ENCODE measurements at regions not wholly inside any gene's neighbourhood (a gene's known extent, or its start where the extent isn't known, plus 50 kb on each side); places are given as distances from the start of the nearest gene placed in this dataset.
A peak's percentile ranks its signal among the peaks of the same experiment; 100 is the strongest.

DNA sequence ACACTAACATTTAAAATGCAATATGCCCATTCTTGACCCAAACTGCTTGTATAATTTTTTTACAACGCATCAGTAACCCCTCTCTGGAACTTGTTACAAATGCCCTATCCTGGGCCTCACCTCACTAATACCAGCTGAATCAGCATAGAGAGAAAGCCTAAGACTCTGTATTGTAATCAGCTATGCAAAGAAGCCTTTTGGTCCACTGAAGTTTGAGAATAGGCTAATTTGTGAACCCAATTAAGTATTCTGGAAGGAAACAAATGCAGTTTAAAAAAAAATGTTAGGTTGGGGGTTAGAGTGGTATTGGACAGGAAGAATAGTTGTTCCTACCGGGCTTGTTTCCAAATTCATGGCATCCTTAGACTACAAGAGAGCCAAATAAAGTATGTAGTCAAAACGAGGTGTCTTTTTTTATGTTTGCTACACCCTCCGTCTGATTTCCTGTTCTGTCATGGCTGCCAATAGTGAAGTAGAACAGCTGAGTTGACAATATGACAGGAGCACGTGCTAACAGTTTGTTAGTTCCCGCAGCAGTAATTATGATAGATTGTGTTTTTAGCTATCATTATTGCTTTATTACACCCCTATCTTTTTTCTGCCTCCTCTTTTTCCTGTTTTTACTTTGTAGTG, 1048.7 kb upstream of the NUDT12 start:
- H3K36me3 ChIP-seq (ENCODE audit: insufficient read depth, low read length): no peaks in the 10 kb centered on the region

DNA sequence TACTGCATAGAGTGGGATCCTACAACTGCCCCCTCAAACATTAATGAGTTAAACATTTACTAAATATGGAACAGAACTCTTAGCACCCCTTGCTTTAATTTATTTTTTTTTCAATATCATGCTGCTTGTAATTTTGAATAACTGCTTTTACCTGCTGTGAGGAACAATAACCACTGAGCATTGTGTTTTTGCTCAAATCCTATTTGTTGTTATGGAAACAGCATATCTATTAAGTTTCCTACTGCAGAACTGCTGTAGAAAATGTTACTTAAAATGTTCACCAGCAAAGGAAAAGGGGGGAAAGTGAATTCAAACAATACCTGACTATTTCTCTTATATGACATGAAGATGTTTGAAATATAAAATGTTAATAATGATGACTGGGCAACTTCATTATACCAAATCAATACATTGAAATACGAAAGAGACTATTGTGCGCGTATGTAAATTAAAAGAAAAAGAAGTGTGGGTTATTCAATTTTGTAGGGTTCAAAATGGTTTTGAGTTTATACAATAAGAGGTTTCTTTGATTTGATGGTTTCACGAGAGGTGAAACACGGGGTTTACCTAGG, 1043.8 kb upstream of the NUDT12 start:
- Histone ChIP-seq H3K4me3 (ENCODE audit: low read depth, low read length) (no peak overlapping the region), H3K27ac (ENCODE audit: low read depth, low read length) (no peak overlapping the region), H3K79me2 (ENCODE audit: control insufficient read depth, insufficient read depth, low read length, unreplicated experiment) (no peaks in the 10 kb centered on the region), H2AFZ (ENCODE audit: low read length, unreplicated experiment) (no peak overlapping the region), H3K36me3 (ENCODE audit: insufficient read depth, low read length) (no peaks in the 10 kb centered on the region), H3K4me1 (ENCODE audit: control insufficient read depth, insufficient read depth, low read length, unreplicated experiment) (no peaks in the 10 kb centered on the region), H3K27me3 (ENCODE audit: insufficient read depth, low read length) (no peaks in the 10 kb centered on the region)

More for the DNA sequence above, 1048.7 kb upstream of the NUDT12 start:
- Histone ChIP-seq H3K27me3 (ENCODE audit: insufficient read depth, low read length) (no peaks in the 10 kb centered on the region), H3K4me3 (ENCODE audit: low read depth, low read length) (no peak overlapping the region), H3K79me2 (ENCODE audit: control insufficient read depth, insufficient read depth, low read length, unreplicated experiment) (no peaks in the 10 kb centered on the region), H2AFZ (ENCODE audit: low read length, unreplicated experiment) (peak overlapping the region; percentile 36), H3K4me1 (ENCODE audit: control insufficient read depth, insufficient read depth, low read length, unreplicated experiment) (no peaks in the 10 kb centered on the region), H3K27ac (ENCODE audit: low read depth, low read length) (no peak overlapping the region)

- Histone ChIP-seq H3K27ac (ENCODE audit: low read depth, low read length) (no peak overlapping the region), H2AFZ (ENCODE audit: low read length, unreplicated experiment) (no peak overlapping the region), H3K4me1 (ENCODE audit: control insufficient read depth, insufficient read depth, low read length, unreplicated experiment) (no peaks in the 10 kb centered on the region)
These were observed 1037.1 kb upstream of the NUDT12 start for GRCh38 chr5:104599726-104600125.

DNA sequence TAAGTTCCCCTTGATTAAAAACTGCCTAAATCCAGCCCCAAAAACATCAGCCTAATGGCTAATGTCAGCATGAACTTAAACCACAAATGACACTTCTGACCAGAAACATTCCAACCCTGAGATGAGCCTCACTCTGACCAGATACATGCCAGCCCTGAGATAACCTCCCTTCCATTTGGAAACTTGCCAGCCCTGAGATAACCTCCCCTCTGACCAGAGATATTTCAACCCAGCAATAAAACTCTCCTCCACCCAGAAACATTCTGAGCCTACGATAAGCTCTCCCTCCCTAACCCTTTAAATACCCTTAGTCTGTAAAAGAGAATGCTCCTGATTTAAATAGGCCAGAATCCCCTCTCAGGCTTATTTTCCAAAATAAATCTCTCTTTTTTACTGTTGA, 1035.7 kb upstream of the NUDT12 start:
- Histone ChIP-seq H3K4me1 (ENCODE audit: control insufficient read depth, insufficient read depth, low read length, unreplicated experiment) (no peaks in the 10 kb centered on the region), H3K4me3 (ENCODE audit: low read depth, low read length) (no peak overlapping the region), H2AFZ (ENCODE audit: low read length, unreplicated experiment) (no peak overlapping the region), H3K79me2 (ENCODE audit: control insufficient read depth, insufficient read depth, low read length, unreplicated experiment) (no peaks in the 10 kb centered on the region), H3K36me3 (ENCODE audit: insufficient read depth, low read length) (no peaks in the 10 kb centered on the region), H3K27ac (ENCODE audit: low read depth, low read length) (no peak overlapping the region), H3K27me3 (ENCODE audit: insufficient read depth, low read length) (peaks cover 3% of the 10 kb centered on the region; the same call in 1 of the 2 replicates)

More at GRCh38 chr5:104599726-104600125, 1037.1 kb upstream of the NUDT12 start:
- Histone ChIP-seq H3K36me3 (ENCODE audit: insufficient read depth, low read length) (no peaks in the 10 kb centered on the region), H3K4me3 (ENCODE audit: low read depth, low read length) (no peak overlapping the region), H3K27me3 (ENCODE audit: insufficient read depth, low read length) (no peaks in the 10 kb centered on the region), H3K79me2 (ENCODE audit: control insufficient read depth, insufficient read depth, low read length, unreplicated experiment) (no peaks in the 10 kb centered on the region)

DNA sequence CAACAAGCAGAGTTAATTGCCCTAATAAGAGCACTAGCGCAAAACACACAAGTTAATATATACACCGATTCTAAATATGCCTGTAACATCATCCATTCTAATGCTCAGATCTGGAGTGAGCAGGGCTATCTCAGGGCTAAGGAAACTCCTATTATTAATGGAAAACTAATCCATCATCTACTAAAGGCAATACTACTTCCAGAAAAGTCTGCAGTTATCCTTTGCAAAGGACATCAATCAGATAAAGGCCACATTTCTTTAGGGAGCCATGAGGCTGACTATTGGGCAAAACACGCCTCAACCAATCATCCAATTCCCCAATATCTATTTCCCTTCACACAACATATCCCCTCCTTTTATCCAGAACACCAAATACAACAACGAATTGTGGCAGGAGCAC, 1032.3 kb upstream of the NUDT12 start:
- no peak overlapping the region for H3K4me3 ChIP-seq (ENCODE audit: low read depth, low read length)
- H3K27ac ChIP-seq (ENCODE audit: low read depth, low read length): no peak overlapping the region
- H3K27me3 ChIP-seq (ENCODE audit: insufficient read depth, low read length): peaks cover 6% of the 10 kb centered on the region; the same call in 1 of the 2 replicates
- no peaks in the 10 kb centered on the region for H3K79me2 ChIP-seq (ENCODE audit: control insufficient read depth, insufficient read depth, low read length, unreplicated experiment)
- H3K36me3 ChIP-seq (ENCODE audit: insufficient read depth, low read length): no peaks in the 10 kb centered on the region
- no peak overlapping the region for H2AFZ ChIP-seq (ENCODE audit: low read length, unreplicated experiment)
- no peaks in the 10 kb centered on the region for H3K4me1 ChIP-seq (ENCODE audit: control insufficient read depth, insufficient read depth, low read length, unreplicated experiment)

GRCh38 chr5:104576677-104577076, 1014.1 kb upstream of the NUDT12 start:
- H3K4me1 ChIP-seq (ENCODE audit: control insufficient read depth, insufficient read depth, low read length, unreplicated experiment): no peaks in the 10 kb centered on the region
- H3K79me2 ChIP-seq (ENCODE audit: control insufficient read depth, insufficient read depth, low read length, unreplicated experiment): no peaks in the 10 kb centered on the region
- H3K27ac ChIP-seq (ENCODE audit: low read depth, low read length): no peak overlapping the region
- no peaks in the 10 kb centered on the region for H3K36me3 ChIP-seq (ENCODE audit: insufficient read depth, low read length)
- H3K4me3 ChIP-seq (ENCODE audit: low read depth, low read length): no peak overlapping the region
- H2AFZ ChIP-seq (ENCODE audit: low read length, unreplicated experiment): no peak overlapping the region
- no peaks in the 10 kb centered on the region for H3K27me3 ChIP-seq (ENCODE audit: insufficient read depth, low read length)

- Histone ChIP-seq H3K79me2 (ENCODE audit: control insufficient read depth, insufficient read depth, low read length, unreplicated experiment) (no peaks in the 10 kb centered on the region), H2AFZ (ENCODE audit: low read length, unreplicated experiment) (no peak overlapping the region), H3K27me3 (ENCODE audit: insufficient read depth, low read length) (no peaks in the 10 kb centered on the region), H3K36me3 (ENCODE audit: insufficient read depth, low read length) (no peaks in the 10 kb centered on the region), H3K4me3 (ENCODE audit: low read depth, low read length) (no peak overlapping the region), H3K27ac (ENCODE audit: low read depth, low read length) (no peak overlapping the region), H3K4me1 (ENCODE audit: control insufficient read depth, insufficient read depth, low read length, unreplicated experiment) (no peaks in the 10 kb centered on the region)
These were observed 1011.5 kb upstream of the NUDT12 start for GRCh38 chr5:104573949-104574709.

DNA sequence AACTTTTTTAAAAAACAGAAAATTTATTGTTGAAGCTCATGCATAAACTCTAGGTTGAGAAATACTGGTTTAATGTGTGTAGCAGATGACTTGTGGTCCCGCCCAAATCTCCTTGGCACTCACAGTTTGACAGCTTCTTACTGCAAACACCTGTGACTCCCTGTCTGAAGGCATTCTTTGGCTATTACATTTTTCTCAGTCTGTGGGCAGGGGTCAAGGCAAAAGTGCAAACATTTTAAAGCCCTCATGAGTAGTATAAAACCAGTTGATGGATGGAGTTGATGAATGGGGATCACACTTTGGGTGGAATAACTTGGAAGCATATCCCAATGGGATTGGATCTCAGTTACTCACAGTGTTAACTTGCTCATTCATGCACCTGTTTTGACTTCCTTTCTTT, 1007.0 kb upstream of the NUDT12 start:
- Histone ChIP-seq H3K27me3 (ENCODE audit: insufficient read depth, low read length) (no peaks in the 10 kb centered on the region), H3K79me2 (ENCODE audit: control insufficient read depth, insufficient read depth, low read length, unreplicated experiment) (no peaks in the 10 kb centered on the region), H3K27ac (ENCODE audit: low read depth, low read length) (no peak overlapping the region), H3K4me1 (ENCODE audit: control insufficient read depth, insufficient read depth, low read length, unreplicated experiment) (no peaks in the 10 kb centered on the region), H3K36me3 (ENCODE audit: insufficient read depth, low read length) (no peaks in the 10 kb centered on the region), H2AFZ (ENCODE audit: low read length, unreplicated experiment) (no peak overlapping the region), H3K4me3 (ENCODE audit: low read depth, low read length) (no peak overlapping the region)

DNA sequence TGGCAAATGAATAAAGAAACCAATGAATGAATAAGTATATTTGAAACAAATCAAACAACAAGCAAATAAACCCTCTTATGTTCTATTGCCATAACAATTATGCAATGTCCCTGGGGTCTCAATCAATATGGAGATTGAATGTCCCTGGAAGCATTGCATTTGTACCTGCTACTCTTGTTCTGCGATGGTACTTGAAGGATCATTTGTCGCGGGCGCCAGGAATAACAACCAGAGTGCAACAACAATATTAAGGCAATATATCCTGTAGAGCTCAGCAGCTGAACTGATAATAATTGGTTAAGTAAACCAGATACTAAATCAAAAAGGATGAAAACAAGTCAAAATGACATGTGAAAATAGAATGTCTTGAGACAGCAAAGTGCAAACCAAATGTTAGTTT, 1001.9 kb upstream of the NUDT12 start:
- H2AFZ ChIP-seq (ENCODE audit: low read length, unreplicated experiment): no peak overlapping the region
- no peaks in the 10 kb centered on the region for H3K36me3 ChIP-seq (ENCODE audit: insufficient read depth, low read length)
- no peak overlapping the region for H3K27ac ChIP-seq (ENCODE audit: low read depth, low read length)
- H3K4me3 ChIP-seq (ENCODE audit: low read depth, low read length): no peak overlapping the region
- no peaks in the 10 kb centered on the region for H3K79me2 ChIP-seq (ENCODE audit: control insufficient read depth, insufficient read depth, low read length, unreplicated experiment)
- no peaks in the 10 kb centered on the region for H3K27me3 ChIP-seq (ENCODE audit: insufficient read depth, low read length)
- H3K4me1 ChIP-seq (ENCODE audit: control insufficient read depth, insufficient read depth, low read length, unreplicated experiment): no peaks in the 10 kb centered on the region

- Histone ChIP-seq H2AFZ (ENCODE audit: low read length, unreplicated experiment) (no peak overlapping the region), H3K36me3 (ENCODE audit: insufficient read depth, low read length) (no peaks in the 10 kb centered on the region), H3K4me1 (ENCODE audit: control insufficient read depth, insufficient read depth, low read length, unreplicated experiment) (no peaks in the 10 kb centered on the region), H3K79me2 (ENCODE audit: control insufficient read depth, insufficient read depth, low read length, unreplicated experiment) (no peaks in the 10 kb centered on the region), H3K27me3 (ENCODE audit: insufficient read depth, low read length) (no peaks in the 10 kb centered on the region), H3K4me3 (ENCODE audit: low read depth, low read length) (no peak overlapping the region), H3K27ac (ENCODE audit: low read depth, low read length) (no peak overlapping the region)
These were observed 994.4 kb upstream of the NUDT12 start for GRCh38 chr5:104556957-104557356.

DNA sequence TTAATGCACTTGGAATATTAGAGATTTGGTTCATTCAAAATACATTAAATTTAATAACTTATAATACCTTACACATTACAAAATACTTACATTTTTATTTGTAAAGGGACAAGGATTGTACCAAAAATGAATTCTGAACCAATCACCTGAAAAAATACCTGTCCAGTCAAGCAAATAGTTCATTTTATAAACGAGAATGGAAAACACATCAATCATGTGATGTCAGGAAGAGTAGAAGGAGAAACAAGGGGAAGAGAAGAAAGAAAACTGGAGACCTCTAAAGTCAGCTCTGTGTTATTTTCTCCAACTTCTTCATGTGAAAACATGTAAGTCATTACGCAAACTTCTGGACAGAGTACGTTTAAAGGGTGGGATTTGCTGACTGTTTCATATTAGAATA, 989.0 kb upstream of the NUDT12 start:
- no peak overlapping the region for H2AFZ ChIP-seq (ENCODE audit: low read length, unreplicated experiment)
- no peaks in the 10 kb centered on the region for H3K79me2 ChIP-seq (ENCODE audit: control insufficient read depth, insufficient read depth, low read length, unreplicated experiment)
- H3K4me1 ChIP-seq (ENCODE audit: control insufficient read depth, insufficient read depth, low read length, unreplicated experiment): no peaks in the 10 kb centered on the region
- no peak overlapping the region for H3K27ac ChIP-seq (ENCODE audit: low read depth, low read length)
- no peaks in the 10 kb centered on the region for H3K36me3 ChIP-seq (ENCODE audit: insufficient read depth, low read length)
- no peak overlapping the region for H3K4me3 ChIP-seq (ENCODE audit: low read depth, low read length)
- H3K27me3 ChIP-seq (ENCODE audit: insufficient read depth, low read length): no peaks in the 10 kb centered on the region

Measured in ACC112 (cell line).